Activated B cell treated with CpG ODN at 0.5 μM for 24 hours (primary cell): ENCODE measurements at regions not wholly inside any gene's neighbourhood (a gene's known extent, or its start where the extent isn't known, plus 50 kb on each side); places are given as distances from the start of the nearest gene placed in this dataset.
"Not testable (repeated sequence)": the region's sequence is repeated elsewhere in the genome, so short reads cannot be mapped to it uniquely, and the experiment has no call there.

ENCODE experiments used
- ATAC-seq: fragments of 200-7000 bp; cut with Tn5 transposase; one replicate; pipeline ENCODE4 v1.10.0; 2021; ENCODE audit warnings: low read depth, mild to moderate bottlenecking, moderate library complexity
- CTCF ChIA-PET: fragments of 350-600 bp; sonication (Branson Sonifier 250); formaldehyde crosslinking; loops from one replicate; lab custom pipeline; 2021; ENCODE audit warnings: antibody characterized with exemption; lab: Charles Lee
- POLR2A ChIA-PET: fragments of 350-600 bp; sonication (Branson Sonifier 250); formaldehyde crosslinking; loops from one replicate; lab custom pipeline; 2021; ENCODE audit warnings: antibody characterized with exemption; lab: Charles Lee
- DNase-seq: peaks from one replicate; pipeline ENCODE4 v3.0.0; 2022
- H3K27ac Mint-ChIP-seq: one replicate; pipeline ENCODE4 v1.8.0; 2020; ENCODE audit warnings: mixed read lengths
- H3K27me3 Mint-ChIP-seq: one replicate; pipeline ENCODE4 v1.8.0; 2021; ENCODE audit warnings: mixed read lengths
- H3K36me3 Mint-ChIP-seq: one replicate; pipeline ENCODE4 v1.8.0; 2021; ENCODE audit warnings: low read depth, mixed read lengths
- H3K4me1 Mint-ChIP-seq: one replicate; pipeline ENCODE4 v1.8.0; 2021; ENCODE audit warnings: mixed read lengths
- H3K4me3 Mint-ChIP-seq: one replicate; pipeline ENCODE4 v1.8.0; 2020; ENCODE audit warnings: mild to moderate bottlenecking, mixed read lengths
- H3K9me3 Mint-ChIP-seq: one replicate; pipeline ENCODE4 v1.8.0; 2020; ENCODE audit warnings: mixed read lengths
- intact Hi-C: fragments of 100-400 bp; cut with micrococcal nuclease; formaldehyde crosslinking; loops from one replicate; pipeline ENCODE4 v1.15.1; 2024
- TF ChIP-seq, protein P1 (sequence below): fragments of 200-600 bp; IDR thresholded peaks from one replicate; pipeline ENCODE4 v1.8.0; 2022; ENCODE audit warnings: antibody characterized with exemption, mild to moderate bottlenecking

DNA sequence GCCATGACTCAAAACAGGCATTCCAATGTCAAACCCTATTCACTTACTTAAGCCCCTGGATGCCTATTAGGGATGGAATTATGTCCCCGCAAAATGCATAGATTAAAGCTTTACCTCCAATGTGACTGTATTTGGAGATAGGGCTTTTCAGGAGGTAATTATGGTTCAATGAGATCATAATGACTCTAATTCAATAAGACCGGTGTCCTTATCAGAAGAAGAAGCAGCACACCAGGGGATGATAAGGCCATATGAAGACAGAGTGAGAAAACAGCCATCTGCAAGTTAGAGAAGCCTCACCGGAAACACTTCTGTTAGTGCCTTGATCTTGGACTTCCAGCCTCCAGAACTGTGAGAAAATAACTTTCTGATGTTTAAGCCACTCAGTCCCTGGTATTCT lies 1131.8 kb upstream of the TMPRSS15 start:
- ChIA-PET POLR2A (no interaction called here), CTCF (no interaction called here)
- Mint-ChIP-seq H3K36me3 (no peaks in the 10 kb centered on the region), H3K9me3 (peaks cover 2% of the 10 kb centered on the region), H3K27me3 (no peaks in the 10 kb centered on the region), H3K4me1 (no peaks in the 10 kb centered on the region), H3K27ac (no peak overlapping the region), H3K4me3 (no peak overlapping the region)
- ATAC-seq (no peak), DNase-seq (no peak)
- intact Hi-C loops = no loop called here
- TF ChIP-seq, protein P1, sequence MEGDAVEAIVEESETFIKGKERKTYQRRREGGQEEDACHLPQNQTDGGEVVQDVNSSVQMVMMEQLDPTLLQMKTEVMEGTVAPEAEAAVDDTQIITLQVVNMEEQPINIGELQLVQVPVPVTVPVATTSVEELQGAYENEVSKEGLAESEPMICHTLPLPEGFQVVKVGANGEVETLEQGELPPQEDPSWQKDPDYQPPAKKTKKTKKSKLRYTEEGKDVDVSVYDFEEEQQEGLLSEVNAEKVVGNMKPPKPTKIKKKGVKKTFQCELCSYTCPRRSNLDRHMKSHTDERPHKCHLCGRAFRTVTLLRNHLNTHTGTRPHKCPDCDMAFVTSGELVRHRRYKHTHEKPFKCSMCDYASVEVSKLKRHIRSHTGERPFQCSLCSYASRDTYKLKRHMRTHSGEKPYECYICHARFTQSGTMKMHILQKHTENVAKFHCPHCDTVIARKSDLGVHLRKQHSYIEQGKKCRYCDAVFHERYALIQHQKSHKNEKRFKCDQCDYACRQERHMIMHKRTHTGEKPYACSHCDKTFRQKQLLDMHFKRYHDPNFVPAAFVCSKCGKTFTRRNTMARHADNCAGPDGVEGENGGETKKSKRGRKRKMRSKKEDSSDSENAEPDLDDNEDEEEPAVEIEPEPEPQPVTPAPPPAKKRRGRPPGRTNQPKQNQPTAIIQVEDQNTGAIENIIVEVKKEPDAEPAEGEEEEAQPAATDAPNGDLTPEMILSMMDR = no peak

DNA sequence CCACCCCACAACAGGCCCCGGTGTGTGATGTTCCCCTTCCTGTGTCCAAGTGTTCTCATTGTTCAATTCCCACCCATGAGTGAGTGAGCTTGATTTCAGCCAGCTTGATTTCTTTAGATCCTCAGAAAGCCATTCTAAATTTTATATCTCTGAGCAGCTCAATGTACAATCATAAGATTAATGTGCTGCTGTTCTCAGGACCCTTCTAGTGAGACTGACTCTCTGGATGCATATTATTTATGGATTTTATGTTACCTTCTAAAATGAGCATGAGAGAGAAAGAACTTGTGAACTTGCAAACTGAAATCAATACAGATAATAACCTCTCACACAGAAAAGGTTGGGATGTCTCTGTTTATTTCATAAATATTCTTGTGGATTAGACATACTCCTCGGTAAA lies 1133.5 kb upstream of the TMPRSS15 start:
- Mint-ChIP-seq H3K4me1 (no peaks in the 10 kb centered on the region), H3K9me3 (peaks cover 2% of the 10 kb centered on the region), H3K4me3 (no peak overlapping the region), H3K36me3 (no peaks in the 10 kb centered on the region), H3K27me3 (no peaks in the 10 kb centered on the region), H3K27ac (no peak overlapping the region)
- POLR2A ChIA-PET = no interaction called here
- DNase-seq = no peak
- intact Hi-C loops = no loop called here
- TF ChIP-seq, protein P1 = no peak
- CTCF ChIA-PET = no interaction called here
- ATAC-seq = no peak

DNA sequence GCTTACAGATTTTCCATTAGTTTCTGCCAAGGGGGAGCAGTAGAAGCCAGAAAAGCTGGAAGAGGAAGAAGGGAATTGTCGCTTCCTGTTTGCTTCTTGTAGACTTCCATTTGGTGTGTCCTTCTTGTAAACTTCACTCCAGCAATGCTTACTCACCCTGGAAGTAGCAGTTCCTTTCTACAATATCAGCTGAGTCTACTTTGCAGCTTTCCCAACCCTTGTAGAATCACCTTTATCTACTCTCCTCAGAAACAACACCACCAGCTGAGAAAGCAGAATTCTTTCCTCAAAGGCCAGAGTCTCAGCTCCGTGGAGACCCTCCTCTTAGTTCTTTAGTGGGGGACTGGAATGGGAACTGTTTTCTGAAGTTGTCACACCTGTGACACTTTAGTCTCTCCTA lies 1136.7 kb upstream of the TMPRSS15 start:
- Mint-ChIP-seq H3K36me3 (no peaks in the 10 kb centered on the region), H3K27ac (no peak overlapping the region), H3K4me3 (no peak overlapping the region), H3K4me1 (no peaks in the 10 kb centered on the region), H3K27me3 (no peaks in the 10 kb centered on the region), H3K9me3 (peaks cover 10% of the 10 kb centered on the region)
- TF ChIP-seq, protein P1 = no peak
- ATAC-seq (no peak), DNase-seq (no peak)
- ChIA-PET CTCF (no interaction called here), POLR2A (no interaction called here)
- intact Hi-C loops = no loop called here

DNA sequence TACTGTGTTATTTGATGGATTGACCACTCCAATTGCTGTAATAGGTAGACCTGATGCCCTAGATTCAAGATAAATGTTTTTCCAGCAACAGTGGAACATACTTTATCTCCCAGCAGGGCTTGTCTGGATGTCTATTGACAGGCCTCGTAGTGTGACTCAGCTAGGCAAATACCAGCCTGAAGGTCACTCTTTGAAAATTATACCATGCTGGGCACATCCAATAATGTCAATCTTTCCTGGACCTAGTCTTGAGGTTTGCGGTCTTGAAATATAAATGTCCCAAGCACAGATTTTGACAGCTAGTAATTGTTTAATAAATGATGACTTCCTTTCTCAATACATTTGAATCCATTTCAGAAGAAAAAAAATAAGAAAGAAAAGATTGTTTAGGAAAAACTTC lies 1138.0 kb upstream of the TMPRSS15 start:
- no peak overlapping the region for H3K27ac Mint-ChIP-seq
- ChIA-PET POLR2A (no interaction called here), CTCF (no interaction called here)
- TF ChIP-seq, protein P1 = no peak
- no peak for DNase-seq
- H3K9me3 Mint-ChIP-seq = peaks cover 13% of the 10 kb centered on the region
- H3K36me3 Mint-ChIP-seq = no peaks in the 10 kb centered on the region
- no peak for ATAC-seq
- intact Hi-C loops = no loop called here
- H3K4me1 Mint-ChIP-seq = no peaks in the 10 kb centered on the region
- no peaks in the 10 kb centered on the region for H3K27me3 Mint-ChIP-seq
- H3K4me3 Mint-ChIP-seq = no peak overlapping the region

DNA sequence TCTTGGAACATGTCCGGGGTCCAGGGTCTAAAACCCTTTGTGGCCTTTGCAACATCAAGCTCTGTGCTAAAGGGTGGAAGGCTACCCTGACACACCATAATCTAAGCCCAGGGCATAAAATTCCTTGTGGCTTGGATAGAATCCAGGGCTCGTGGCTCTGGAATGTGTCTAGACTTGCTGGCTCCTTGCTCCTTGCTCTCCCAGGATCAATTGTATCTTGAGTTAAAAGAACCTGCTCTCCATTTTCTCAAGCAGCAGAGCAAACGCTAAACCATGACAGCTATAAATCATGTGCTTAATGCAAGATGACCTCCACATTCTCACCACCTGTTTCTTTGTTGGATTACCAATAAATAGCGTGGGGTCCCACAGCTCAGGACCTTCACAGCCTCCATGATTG lies 1140.9 kb upstream of the TMPRSS15 start:
- H3K27me3 Mint-ChIP-seq, DNase-seq, H3K4me3 Mint-ChIP-seq, POLR2A ChIA-PET, ATAC-seq, CTCF ChIA-PET, H3K36me3 Mint-ChIP-seq, H3K4me1 Mint-ChIP-seq, H3K27ac Mint-ChIP-seq, intact Hi-C loops: not testable (repeated sequence)
- H3K9me3 Mint-ChIP-seq = peaks cover 14% of the 10 kb centered on the region
